GM19035 (cell line): ENCODE measurements at regions not wholly inside any gene's neighbourhood (a gene's known extent, or its start where the extent isn't known, plus 50 kb on each side); places are given as distances from the start of the nearest gene placed in this dataset.
"Not testable (repeated sequence)": the region's sequence is repeated elsewhere in the genome, so short reads cannot be mapped to it uniquely, and the experiment has no call there.

Experiments
- ATAC-seq: cut with Tn5 transposase; IDR thresholded peaks from one replicate; pipeline ENCODE4 v1.9.1; 2021; ENCODE audit not compliant: unreplicated experiment

- no peak for ATAC-seq
Observed at GRCh38 chr12:17110316-17110715, 504.4 kb upstream of the LMO3 start.

- ATAC-seq = no peak
Observed at GRCh38 chr12:17108877-17109541, 503.0 kb upstream of the LMO3 start.

- no peak for ATAC-seq
Observed at GRCh38 chr12:17104801-17105200, 498.8 kb upstream of the LMO3 start.

- no peak for ATAC-seq
Observed at GRCh38 chr12:17097674-17098073, 491.7 kb upstream of the LMO3 start.

- ATAC-seq = no peak
Observed at GRCh38 chr12:17084831-17085230, 478.9 kb upstream of the LMO3 start.

GRCh38 chr12:17079251-17079909 is 473.4 kb upstream of the LMO3 start:
- no peak for ATAC-seq

- no peak for ATAC-seq
Observed at GRCh38 chr12:17077594-17077993, 471.6 kb upstream of the LMO3 start.

- ATAC-seq = no peak
Observed at GRCh38 chr12:17076811-17077210, 470.8 kb upstream of the LMO3 start.

- no peak for ATAC-seq
Observed at GRCh38 chr12:17076028-17076744, 470.2 kb upstream of the LMO3 start.

- ATAC-seq = no peak
Observed at GRCh38 chr12:17064834-17065233, 458.9 kb upstream of the LMO3 start.

- ATAC-seq = no peak
Observed at GRCh38 chr12:17062267-17063036, 456.5 kb upstream of the LMO3 start.

- ATAC-seq = no peak
Observed at GRCh38 chr12:17060260-17060659, 454.3 kb upstream of the LMO3 start.

- ATAC-seq = no peak
Observed at GRCh38 chr12:17056546-17056945, 450.6 kb upstream of the LMO3 start.

- no peak for ATAC-seq
Observed at GRCh38 chr12:17038923-17039322, 433.0 kb upstream of the LMO3 start.

- ATAC-seq = no peak
Observed at GRCh38 chr12:17035372-17035771, 429.4 kb upstream of the LMO3 start.

- no peak for ATAC-seq
Observed at GRCh38 chr12:17030338-17030737, 424.4 kb upstream of the LMO3 start.

- no peak for ATAC-seq
Observed at GRCh38 chr12:17028348-17028747, 422.4 kb upstream of the LMO3 start.

- not testable (repeated sequence) for ATAC-seq
Observed at GRCh38 chr12:17025424-17025823, 419.5 kb upstream of the LMO3 start.

GRCh38 chr12:17020765-17021164 is 414.8 kb upstream of the LMO3 start:
- ATAC-seq = no peak

GRCh38 chr12:17017402-17017801 is 411.4 kb upstream of the LMO3 start:
- no peak for ATAC-seq

GRCh38 chr12:17016116-17016864 is 410.3 kb upstream of the LMO3 start:
- ATAC-seq = no peak
